ENCODE measurements at regions not wholly inside any gene's neighbourhood (a gene's known extent, or its start where the extent isn't known, plus 50 kb on each side); places are given as distances from the start of the nearest gene placed in this dataset.

DNA sequence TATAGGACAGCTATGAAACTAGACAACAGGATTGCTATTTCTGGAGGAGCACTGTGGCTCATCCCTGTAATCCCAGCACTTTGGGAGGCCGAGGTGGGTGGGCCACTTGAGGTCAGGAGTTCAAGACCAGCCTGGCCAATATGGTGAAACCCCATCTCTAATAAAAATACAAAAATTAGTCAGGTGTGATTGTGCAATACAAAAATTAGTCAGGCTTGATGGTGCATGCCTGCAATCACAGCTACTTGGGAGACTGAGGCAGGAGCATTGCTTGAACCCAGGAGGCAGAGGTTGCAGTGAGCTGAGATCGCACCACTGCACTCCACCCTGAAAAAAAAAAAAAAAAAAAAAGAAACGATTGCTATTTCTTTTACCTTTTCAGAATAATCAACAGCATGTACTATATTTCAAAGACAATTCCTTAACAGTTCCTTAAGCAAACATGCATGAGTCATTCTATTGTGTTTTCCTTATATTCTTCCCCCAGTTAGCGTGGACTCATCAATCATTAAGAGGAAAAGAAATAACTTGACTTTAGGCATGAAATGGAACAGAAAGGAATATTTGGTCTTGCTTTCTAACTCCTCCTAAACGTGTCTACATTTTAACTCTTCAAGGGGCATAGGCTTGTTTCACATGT lies 162.6 kb downstream of the TAF11L14 start:
- TF ChIP-seq CEBPB (IDR thresholded peaks at IDR 0.05; ENCODE audit: low read depth, low read length), result peak; percentile 54; the same call in 1 of the 2 replicates
- no peak for TF ChIP-seq CHD1 (IDR thresholded peaks at IDR 0.05; ENCODE audit: low read depth, low read length)
- Histone ChIP-seq H2BK20ac (ENCODE audit: low read depth, low read length) (no peak overlapping the region), H2AK9ac (replicated peaks; ENCODE audit: low read depth, low read length, poor library complexity) (no peak overlapping the region), H4K91ac (ENCODE audit: insufficient read depth, low read depth, low read length) (no peak overlapping the region), H4K5ac (ENCODE audit: low read depth, low read length) (no peak overlapping the region), H3K4ac (ENCODE audit: low read depth, low read length) (no peak overlapping the region), H3K9ac (ENCODE audit: low read depth, low read length) (no peak overlapping the region), H4K8ac (ENCODE audit: low read depth in 2 of 2, low read length in 2 of 2) (no peak overlapping the region), H3K18ac (ENCODE audit: low read depth, low read length) (no peak overlapping the region), H3K4me1 (ENCODE audit: control insufficient read depth, insufficient read depth, low read length) (no peaks in the 10 kb centered on the region), H4K20me1 (ENCODE audit: insufficient read depth, low read length) (no peaks in the 10 kb centered on the region), H3K9me3 (ENCODE audit: control insufficient read depth, insufficient read depth, low read length) (no peaks in the 10 kb centered on the region), H3K79me1 (ENCODE audit: low read depth in 1 of 2, low read length in 2 of 2) (no peaks in the 10 kb centered on the region), H3K27me3 (ENCODE audit: control insufficient read depth, insufficient read depth, low read length) (no peaks in the 10 kb centered on the region), H2BK5ac (ENCODE audit: low read depth, low read length, poor library complexity, severe bottlenecking) (no peak overlapping the region), H3K27ac (ENCODE audit: insufficient read depth, low read length) (no peak overlapping the region), H2AFZ (replicated peaks; ENCODE audit: low read length, poor library complexity) (no peak overlapping the region), H2AK5ac (ENCODE audit: low read depth, low read length) (no peak overlapping the region), H3K4me3 (ENCODE audit: insufficient read depth, low read depth, low read length) (no peak overlapping the region), H3K36me3 (ENCODE audit: control insufficient read depth, insufficient read depth, low read length) (no peaks in the 10 kb centered on the region), H3K14ac (replicated peaks; ENCODE audit: low read depth, low read length) (no peak overlapping the region), H3K9me1 (ENCODE audit: insufficient read depth, low read length) (no peaks in the 10 kb centered on the region), H2BK15ac (ENCODE audit: low read depth, low read length) (no peak overlapping the region), H3K56ac (ENCODE audit: extremely low read depth, insufficient read depth, low read length) (no peak overlapping the region), H3K4me2 (ENCODE audit: low read depth, low read length) (no peak overlapping the region), H3K23ac (ENCODE audit: low read depth, low read length) (no peak overlapping the region), H2BK120ac (ENCODE audit: low read depth, low read length) (no peak overlapping the region)
- DNase-seq, result no peak
- no CpG with 5 or more reads among the region's 5 CpGs for WGBS, 2 experiments (ENCODE audit: extremely low coverage in 2 of 2, insufficient read length in 1 of 2)
- ChIA-PET CTCF (interaction anchor here (0.6 kb wide), 1 partner anchor 144 kb away, joined by 3 read pairs; no protein-coding TSS in a partner anchor), POLR2A (ENCODE audit: unreplicated experiment) (no interaction called here)
- in situ Hi-C loops (cut with MboI; ENCODE audit: low sequenced_read_pairs) (no loop called here), dilution Hi-C loops (cut with HindIII; ENCODE audit: low sequenced_read_pairs, unreplicated experiment) (no loop called here), intact Hi-C loops (cut with micrococcal nuclease) (no loop called here)
- ATAC-seq (ENCODE audit: low read depth), result no peak
- BruUV-seq (replicated peaks), result no TSS peak

Data from IMR-90 (cell line).